ENCODE measurements at regions not wholly inside any gene's neighbourhood (a gene's known extent, or its start where the extent isn't known, plus 50 kb on each side); places are given as distances from the start of the nearest gene placed in this dataset.
"Not testable (repeated sequence)": the region's sequence is repeated elsewhere in the genome, so short reads cannot be mapped to it uniquely, and the experiment has no call there.

DNA sequence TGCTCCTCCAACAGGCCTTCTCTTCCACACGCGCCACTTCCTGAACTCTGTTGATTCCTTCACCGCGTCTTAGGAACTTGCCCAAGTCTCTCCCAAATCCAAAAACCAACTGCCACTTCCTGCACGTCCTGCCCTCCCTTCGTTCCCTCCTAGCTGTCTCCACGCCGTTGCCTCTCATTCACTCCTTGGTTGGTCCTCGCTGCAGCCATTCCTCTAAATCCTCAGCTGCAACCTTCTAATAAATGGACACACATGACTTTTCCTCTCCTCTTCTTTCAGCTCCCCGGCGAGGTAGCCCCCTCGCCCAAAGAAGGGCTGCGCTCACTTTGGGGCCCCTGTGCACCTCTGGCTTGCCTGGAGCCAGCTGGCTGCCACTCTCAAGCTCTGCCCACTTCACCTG, 110.2 kb downstream of the XRCC2 start:
- TF ChIP-seq JUND (IDR thresholded peaks at IDR 0.05; ENCODE audit: low read depth): no peak
- DNase-seq (ENCODE audit: low read depth in 1 of 2, low spot score in 1 of 2): no peak
- in situ Hi-C loops (cut with HindIII; ENCODE audit: low pct_unique_long_range_greater_than_20kb, low sequenced_read_pairs): no loop called here

- DNase-seq (ENCODE audit: low read depth in 1 of 2, low spot score in 1 of 2): peak in 1 of 2 experiments; percentile 51
- in situ Hi-C loops (cut with HindIII; ENCODE audit: low pct_unique_long_range_greater_than_20kb, low sequenced_read_pairs): no loop called here
- TF ChIP-seq JUND (IDR thresholded peaks at IDR 0.05; ENCODE audit: low read depth): no peak
These were observed 111.2 kb downstream of the XRCC2 start for GRCh38 chr7:152564656-152565250.

GRCh38 chr7:152556013-152556755, 119.8 kb downstream of the XRCC2 start:
- no peak for DNase-seq (ENCODE audit: low read depth in 1 of 2, low spot score in 1 of 2)
- TF ChIP-seq JUND (IDR thresholded peaks at IDR 0.05; ENCODE audit: low read depth): no peak
- in situ Hi-C loops (cut with HindIII; ENCODE audit: low pct_unique_long_range_greater_than_20kb, low sequenced_read_pairs): no loop called here

DNA sequence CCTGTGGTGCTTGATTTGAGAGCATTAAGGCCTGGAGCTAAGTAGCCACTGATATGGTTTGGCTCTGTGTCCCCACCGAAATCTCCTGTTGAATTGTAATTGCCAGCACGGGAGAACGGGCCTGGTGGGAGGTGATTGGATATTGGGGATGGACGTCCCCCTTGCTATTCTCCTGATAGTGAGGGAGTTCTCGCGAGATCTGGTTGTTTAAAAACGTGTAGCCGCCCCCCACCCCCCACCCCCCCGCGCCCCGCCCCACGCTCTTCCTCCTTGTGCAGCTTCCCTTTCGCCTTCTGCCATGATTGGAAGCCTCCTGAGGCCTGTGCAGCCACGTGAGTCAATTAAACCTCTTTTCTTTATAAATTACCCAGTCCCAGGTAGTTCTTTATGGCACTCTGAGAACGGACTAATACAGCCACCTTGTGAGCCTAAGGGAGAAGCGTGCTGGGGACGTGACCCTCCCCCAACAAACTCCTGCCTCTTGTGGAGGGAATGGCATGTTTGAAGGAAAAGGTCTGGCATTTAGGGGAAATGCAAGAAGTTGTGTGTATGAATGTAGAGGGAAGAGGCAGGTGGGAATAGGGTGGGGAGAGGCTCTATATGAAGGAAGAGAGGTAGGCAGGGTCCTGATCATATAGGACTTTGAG, 118.0 kb upstream of the KMT2C start:
- TF ChIP-seq JUND (IDR thresholded peaks at IDR 0.05; ENCODE audit: low read depth): no peak
- in situ Hi-C loops (cut with HindIII; ENCODE audit: low pct_unique_long_range_greater_than_20kb, low sequenced_read_pairs): no loop called here
- peak in 1 of 2 experiments; percentile 25 for DNase-seq (ENCODE audit: low read depth in 1 of 2, low spot score in 1 of 2)

GRCh38 chr7:152551304-152552036, 115.7 kb upstream of the KMT2C start:
- DNase-seq (ENCODE audit: low read depth in 1 of 2, low spot score in 1 of 2): no peak
- no peak for TF ChIP-seq JUND (IDR thresholded peaks at IDR 0.05; ENCODE audit: low read depth)
- in situ Hi-C loops (cut with HindIII; ENCODE audit: low pct_unique_long_range_greater_than_20kb, low sequenced_read_pairs): no loop called here

DNA sequence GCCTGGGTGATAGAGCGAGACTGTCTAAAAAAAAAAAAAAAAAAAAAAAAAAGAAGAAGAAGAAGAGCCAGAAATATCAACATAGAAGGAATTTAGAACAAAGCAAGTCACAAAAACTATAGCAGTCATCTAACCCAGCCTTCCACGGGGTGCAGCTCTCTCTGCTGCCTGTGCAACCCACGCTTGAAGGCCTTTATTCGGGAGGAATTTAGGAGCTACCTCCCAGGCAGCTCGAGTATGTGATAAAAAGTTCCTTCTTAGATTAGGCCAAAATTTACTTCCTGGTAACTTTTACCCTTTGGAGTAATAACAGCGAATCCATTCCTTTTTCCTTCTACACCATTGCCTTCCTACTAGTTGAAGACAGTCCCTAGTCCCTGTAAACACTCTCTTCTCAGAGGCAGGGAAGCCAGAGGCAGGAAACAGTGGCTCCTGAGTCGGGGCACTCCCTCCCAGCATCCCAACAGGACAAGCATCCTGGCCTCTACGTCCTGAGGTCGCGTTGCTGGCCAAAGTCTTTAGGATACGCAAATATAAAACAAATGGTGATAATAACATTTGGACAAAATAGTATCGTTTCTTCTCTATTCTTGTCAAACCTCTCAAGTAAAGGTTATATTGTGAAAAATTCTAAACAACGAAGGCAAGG, 109.3 kb upstream of the KMT2C start:
- in situ Hi-C loops (cut with HindIII; ENCODE audit: low pct_unique_long_range_greater_than_20kb, low sequenced_read_pairs): no loop called here
- no peak for TF ChIP-seq JUND (IDR thresholded peaks at IDR 0.05; ENCODE audit: low read depth)
- DNase-seq (ENCODE audit: low read depth in 1 of 2, low spot score in 1 of 2): no peak

DNA sequence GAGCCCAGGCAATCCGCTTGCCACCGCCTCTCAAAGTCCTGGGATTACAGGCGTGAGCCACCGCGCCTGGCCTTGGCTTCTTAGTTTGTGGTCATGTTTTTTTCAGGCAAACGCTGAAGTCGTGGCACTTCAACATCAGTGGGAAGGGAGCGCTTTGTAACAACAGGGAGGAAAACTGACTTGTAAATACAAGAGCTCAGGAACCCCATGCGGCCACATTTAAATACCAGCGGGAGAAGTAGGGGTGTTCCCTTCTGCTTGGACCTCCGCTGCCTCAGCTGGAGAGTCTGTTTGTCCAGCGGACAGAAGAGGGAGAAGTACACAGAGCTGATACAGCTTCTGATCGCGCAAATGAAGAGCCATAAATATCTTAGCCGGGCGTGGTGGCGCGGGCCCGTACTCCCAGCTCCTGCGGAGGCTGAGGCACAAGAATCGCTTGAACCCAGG, 108.7 kb upstream of the KMT2C start:
- no peak for DNase-seq (ENCODE audit: low read depth in 1 of 2, low spot score in 1 of 2)
- in situ Hi-C loops (cut with HindIII; ENCODE audit: low pct_unique_long_range_greater_than_20kb, low sequenced_read_pairs): no loop called here

GRCh38 chr7:152543799-152544198, 108.0 kb upstream of the KMT2C start:
- TF ChIP-seq JUND (IDR thresholded peaks at IDR 0.05; ENCODE audit: low read depth): no peak
- no peak for DNase-seq (ENCODE audit: low read depth in 1 of 2, low spot score in 1 of 2)
- in situ Hi-C loops (cut with HindIII; ENCODE audit: low pct_unique_long_range_greater_than_20kb, low sequenced_read_pairs): no loop called here

More for the DNA sequence above, 108.7 kb upstream of the KMT2C start:
- TF ChIP-seq JUND (IDR thresholded peaks at IDR 0.05; ENCODE audit: low read depth): no peak

GRCh38 chr7:152541892-152542291, 106.1 kb upstream of the KMT2C start:
- in situ Hi-C loops (cut with HindIII; ENCODE audit: low pct_unique_long_range_greater_than_20kb, low sequenced_read_pairs): no loop called here

GRCh38 chr7:152539190-152539495, 103.3 kb upstream of the KMT2C start:
- DNase-seq (ENCODE audit: low read depth in 1 of 2, low spot score in 1 of 2); in situ Hi-C loops (cut with HindIII; ENCODE audit: low pct_unique_long_range_greater_than_20kb, low sequenced_read_pairs): not testable (repeated sequence)

More at GRCh38 chr7:152541892-152542291, 106.1 kb upstream of the KMT2C start:
- no peak for DNase-seq (ENCODE audit: low read depth in 1 of 2, low spot score in 1 of 2)
- no peak for TF ChIP-seq JUND (IDR thresholded peaks at IDR 0.05; ENCODE audit: low read depth)

- DNase-seq (ENCODE audit: low read depth in 1 of 2, low spot score in 1 of 2); in situ Hi-C loops (cut with HindIII; ENCODE audit: low pct_unique_long_range_greater_than_20kb, low sequenced_read_pairs): not testable (repeated sequence)
These were observed 102.8 kb upstream of the KMT2C start for GRCh38 chr7:152538346-152539189.

GRCh38 chr7:152537639-152538038, 101.8 kb upstream of the KMT2C start:
- DNase-seq (ENCODE audit: low read depth in 1 of 2, low spot score in 1 of 2): no peak
- TF ChIP-seq JUND (IDR thresholded peaks at IDR 0.05; ENCODE audit: low read depth): no peak
- in situ Hi-C loops (cut with HindIII; ENCODE audit: low pct_unique_long_range_greater_than_20kb, low sequenced_read_pairs): no loop called here

All from T47D (cell line).